Lower leg skin (tissue), 3 donors: ENCODE measurements at regions not wholly inside any gene's neighbourhood (a gene's known extent, or its start where the extent isn't known, plus 50 kb on each side); places are given as distances from the start of the nearest gene placed in this dataset.

Experiments
- CTCF ChIP-seq, 3 donors: fragments of 450-650 bp; IDR thresholded peaks; one replicate each; pipeline ENCODE4 v1.5.1; 2016; ENCODE audit warnings: antibody characterized with exemption in 3 of 3, mild to moderate bottlenecking in 3 of 3, moderate library complexity in 2 of 3
- POLR2A ChIP-seq, 2 donors: fragments of 450-650 bp; IDR thresholded peaks; one replicate each; pipeline ENCODE4 v1.6.1; 2016 to 2017; ENCODE audit warnings: antibody characterized with exemption in 2 of 2, mild to moderate bottlenecking in 1 of 2, moderate library complexity in 1 of 2

GRCh38 chr3:26964836-26965235 lies 342.3 kb downstream of the LRRC3B start:
- no peak for TF ChIP-seq CTCF (IDR thresholded peaks at IDR 0.05)
- no peak for TF ChIP-seq POLR2A (IDR thresholded peaks at IDR 0.05)
